ENCODE measurements at regions not wholly inside any gene's neighbourhood (a gene's known extent, or its start where the extent isn't known, plus 50 kb on each side); places are given as distances from the start of the nearest gene placed in this dataset.

- H3K79me2 ChIP-seq (ENCODE audit: insufficient read depth) = no peaks in the 10 kb centered on the region
- no peaks in the 10 kb centered on the region for H3K27me3 ChIP-seq (replicated peaks; ENCODE audit: insufficient read depth)
- in situ Hi-C loops (cut with MboI) = no loop called here
- H3K27ac ChIP-seq = no peak overlapping the region
- no peaks in the 10 kb centered on the region for H3K9me3 ChIP-seq (ENCODE audit: low read depth)
- TF ChIP-seq EZH2phosphoT487 (IDR thresholded peaks at IDR 0.05; ENCODE audit: insufficient read depth, low read depth) (no peak), EZH2 (IDR thresholded peaks at IDR 0.05; ENCODE audit: insufficient read depth, poor library complexity, severe bottlenecking) (no peak)
- H3K9ac ChIP-seq = no peak overlapping the region
- DNase-seq = no peak
- no peaks in the 10 kb centered on the region for H3F3A ChIP-seq (ENCODE audit: insufficient read depth)
- WGBS, 2 experiments (ENCODE audit: low coverage in 1 of 2, low lambda C conversion rate in 2 of 2, missing lambda C conversion rate in 2 of 2) = 39 to 46% methylated on average over 5 of the region's 5 CpGs
- H3K9me2 ChIP-seq (ENCODE audit: insufficient read depth) = no peaks in the 10 kb centered on the region
- no peak overlapping the region for H3K4me2 ChIP-seq (ENCODE audit: unreplicated experiment)
- no peak overlapping the region for H2AFZ ChIP-seq
- no peaks in the 10 kb centered on the region for H4K20me1 ChIP-seq (ENCODE audit: insufficient read depth)
- H3K4me3 ChIP-seq = no peak overlapping the region
- H3K4me1 ChIP-seq (ENCODE audit: insufficient read depth) = no peaks in the 10 kb centered on the region
- no peaks in the 10 kb centered on the region for H3K36me3 ChIP-seq (ENCODE audit: low read depth)
Measured at GRCh38 chr5:174222891-174223290, 177.4 kb downstream of the NSG2 start.

DNA sequence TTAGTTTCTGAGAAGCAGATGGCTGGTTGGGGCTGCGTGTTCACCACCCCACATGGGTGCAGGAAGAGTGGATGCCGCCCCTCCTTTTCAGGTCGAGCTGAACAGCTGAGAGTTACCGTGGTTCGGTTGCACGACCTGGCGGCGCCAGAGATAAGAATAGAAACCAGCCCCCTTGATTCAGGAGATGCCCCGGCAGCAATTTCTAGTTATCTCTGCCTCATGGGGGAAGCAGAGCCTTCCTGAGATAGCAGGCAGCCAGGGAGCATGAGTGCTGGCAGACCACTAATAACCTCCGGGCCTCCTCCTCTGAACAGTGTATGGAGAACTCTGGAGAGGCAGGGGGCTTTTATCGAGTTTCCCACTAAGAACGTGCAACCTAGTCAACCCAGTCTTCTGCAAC lies 177.8 kb downstream of the NSG2 start:
- no peaks in the 10 kb centered on the region for H4K20me1 ChIP-seq (ENCODE audit: insufficient read depth)
- no peak overlapping the region for H3K9ac ChIP-seq
- no peak for DNase-seq
- no peaks in the 10 kb centered on the region for H3K9me3 ChIP-seq (ENCODE audit: low read depth)
- H3F3A ChIP-seq (ENCODE audit: insufficient read depth) = no peaks in the 10 kb centered on the region
- TF ChIP-seq EZH2 (IDR thresholded peaks at IDR 0.05; ENCODE audit: insufficient read depth, poor library complexity, severe bottlenecking) = no peak
- no peak for TF ChIP-seq EZH2phosphoT487 (IDR thresholded peaks at IDR 0.05; ENCODE audit: insufficient read depth, low read depth)
- no peaks in the 10 kb centered on the region for H3K36me3 ChIP-seq (ENCODE audit: low read depth)
- no peak overlapping the region for H3K4me2 ChIP-seq (ENCODE audit: unreplicated experiment)
- in situ Hi-C loops (cut with MboI) = no loop called here
- no peak overlapping the region for H3K27ac ChIP-seq
- no peak overlapping the region for H3K4me3 ChIP-seq
- WGBS, 2 experiments (ENCODE audit: low coverage in 1 of 2, low lambda C conversion rate in 2 of 2, missing lambda C conversion rate in 2 of 2) = 40 to 47% methylated on average over 12 of the region's 12 CpGs
- H3K4me1 ChIP-seq (ENCODE audit: insufficient read depth) = no peaks in the 10 kb centered on the region
- no peaks in the 10 kb centered on the region for H3K79me2 ChIP-seq (ENCODE audit: insufficient read depth)
- no peaks in the 10 kb centered on the region for H3K27me3 ChIP-seq (replicated peaks; ENCODE audit: insufficient read depth)
- no peaks in the 10 kb centered on the region for H3K9me2 ChIP-seq (ENCODE audit: insufficient read depth)
- H2AFZ ChIP-seq = no peak overlapping the region

- no peaks in the 10 kb centered on the region for H3F3A ChIP-seq (ENCODE audit: insufficient read depth)
- 24 to 44% methylated on average over 1 of the region's 1 CpG for WGBS, 2 experiments (ENCODE audit: low coverage in 1 of 2, low lambda C conversion rate in 2 of 2, missing lambda C conversion rate in 2 of 2)
- no peaks in the 10 kb centered on the region for H3K79me2 ChIP-seq (ENCODE audit: insufficient read depth)
- H3K4me3 ChIP-seq = no peak overlapping the region
- no peak overlapping the region for H3K27ac ChIP-seq
- no peak overlapping the region for H3K4me2 ChIP-seq (ENCODE audit: unreplicated experiment)
- no peak for DNase-seq
- no peak overlapping the region for H2AFZ ChIP-seq
- no peaks in the 10 kb centered on the region for H3K9me3 ChIP-seq (ENCODE audit: low read depth)
- H3K36me3 ChIP-seq (ENCODE audit: low read depth) = no peaks in the 10 kb centered on the region
- no peaks in the 10 kb centered on the region for H4K20me1 ChIP-seq (ENCODE audit: insufficient read depth)
- no peaks in the 10 kb centered on the region for H3K4me1 ChIP-seq (ENCODE audit: insufficient read depth)
- no peak overlapping the region for H3K9ac ChIP-seq
- no peaks in the 10 kb centered on the region for H3K9me2 ChIP-seq (ENCODE audit: insufficient read depth)
- no peaks in the 10 kb centered on the region for H3K27me3 ChIP-seq (replicated peaks; ENCODE audit: insufficient read depth)
- TF ChIP-seq EZH2phosphoT487 (IDR thresholded peaks at IDR 0.05; ENCODE audit: insufficient read depth, low read depth) = no peak
- no peak for TF ChIP-seq EZH2 (IDR thresholded peaks at IDR 0.05; ENCODE audit: insufficient read depth, poor library complexity, severe bottlenecking)
- in situ Hi-C loops (cut with MboI) = no loop called here
Measured at GRCh38 chr5:174229068-174229467, 183.6 kb downstream of the NSG2 start.

DNA sequence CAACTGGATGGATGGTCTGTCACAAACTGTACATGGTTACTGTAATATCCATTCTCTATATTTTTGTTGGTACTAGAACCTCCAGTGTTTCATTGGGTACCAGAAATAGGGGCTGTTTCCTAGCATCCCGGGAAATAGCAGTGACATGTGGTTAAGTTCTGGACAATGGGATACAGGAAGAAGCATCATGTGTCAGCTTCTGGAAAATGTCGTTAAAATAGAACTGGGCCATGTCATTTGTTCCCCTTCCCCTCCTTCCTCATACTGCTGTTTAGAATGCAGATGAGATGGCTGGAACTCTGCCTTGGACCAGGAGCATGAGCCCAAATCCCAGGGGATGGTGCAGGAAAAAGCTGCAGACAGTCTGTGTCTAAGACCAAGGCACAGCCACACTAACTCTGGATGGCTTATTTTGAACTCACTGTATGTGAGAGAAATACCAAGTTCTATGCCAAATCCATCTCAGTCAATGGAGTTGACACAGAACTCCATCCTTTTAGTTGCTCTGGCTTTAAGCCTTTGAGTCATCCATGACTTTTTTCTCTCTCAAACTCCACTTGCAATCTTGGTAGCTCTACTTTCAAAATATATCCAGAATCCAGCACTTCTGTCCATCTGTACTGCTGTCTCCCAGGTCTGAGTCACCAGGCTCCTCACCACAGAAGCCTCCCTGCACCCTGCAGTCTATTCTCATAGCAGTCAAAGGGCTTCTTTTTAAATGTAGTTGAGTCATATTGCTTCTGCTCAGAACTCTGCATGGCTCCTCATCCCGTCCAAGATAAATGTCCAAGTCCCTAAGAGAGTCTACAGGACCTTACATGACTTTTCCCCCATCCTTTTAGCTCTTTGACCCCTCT lies 184.2 kb downstream of the NSG2 start:
- peak; percentile 16 for DNase-seq
- H3K4me2 ChIP-seq (ENCODE audit: unreplicated experiment) = no peak overlapping the region
- no peaks in the 10 kb centered on the region for H3K36me3 ChIP-seq (ENCODE audit: low read depth)
- 0 to 7% methylated on average over 3 of the region's 3 CpGs for WGBS, 2 experiments (ENCODE audit: low coverage in 1 of 2, low lambda C conversion rate in 2 of 2, missing lambda C conversion rate in 2 of 2)
- no peak overlapping the region for H2AFZ ChIP-seq
- H3K4me3 ChIP-seq = no peak overlapping the region
- no peaks in the 10 kb centered on the region for H4K20me1 ChIP-seq (ENCODE audit: insufficient read depth)
- H3K4me1 ChIP-seq (ENCODE audit: insufficient read depth) = no peaks in the 10 kb centered on the region
- H3K9me3 ChIP-seq (ENCODE audit: low read depth) = no peaks in the 10 kb centered on the region
- H3K79me2 ChIP-seq (ENCODE audit: insufficient read depth) = no peaks in the 10 kb centered on the region
- no peak overlapping the region for H3K9ac ChIP-seq
- no peak overlapping the region for H3K27ac ChIP-seq
- no peak for TF ChIP-seq EZH2 (IDR thresholded peaks at IDR 0.05; ENCODE audit: insufficient read depth, poor library complexity, severe bottlenecking)
- no peaks in the 10 kb centered on the region for H3K27me3 ChIP-seq (replicated peaks; ENCODE audit: insufficient read depth)
- in situ Hi-C loops (cut with MboI) = no loop called here
- no peaks in the 10 kb centered on the region for H3F3A ChIP-seq (ENCODE audit: insufficient read depth)
- H3K9me2 ChIP-seq (ENCODE audit: insufficient read depth) = no peaks in the 10 kb centered on the region
